ENCODE measurements at regions not wholly inside any gene's neighbourhood (a gene's known extent, or its start where the extent isn't known, plus 50 kb on each side); places are given as distances from the start of the nearest gene placed in this dataset.

- TF ChIP-seq CTCF (conservative IDR thresholded peaks at IDR 0.05 in 1 of 2, IDR thresholded peaks at IDR 0.05 in 1 of 2; ENCODE audit: low read depth in 1 of 2, low read length in 2 of 2) (no peak), EZH2 (IDR thresholded peaks at IDR 0.05; ENCODE audit: low read length, missing control alignments) (no peak)
These were observed 304.0 kb upstream of the CDH12 start for GRCh38 chr5:23157169-23157568.

Data from fibroblast of lung (primary cell).